Chondrocyte (in vitro differentiated cells): ENCODE measurements at regions not wholly inside any gene's neighbourhood (a gene's known extent, or its start where the extent isn't known, plus 50 kb on each side); places are given as distances from the start of the nearest gene placed in this dataset.

Experiments
- DNase-seq: peaks from one replicate; pipeline ENCODE4 v3.0.0; 2021; ENCODE audit warnings: mixed read lengths, low spot score
- H3K27ac Mint-ChIP-seq: one replicate; pipeline ENCODE4 v1.8.0; 2021; ENCODE audit warnings: mild to moderate bottlenecking, moderate library complexity, mixed read lengths; ENCODE audit not compliant: unreplicated experiment
- H3K27me3 Mint-ChIP-seq: 2 replicates; pipeline ENCODE4 v1.8.0; 2021; ENCODE audit warnings: low read depth, mixed read lengths
- H3K36me3 Mint-ChIP-seq: 2 replicates; pipeline ENCODE4 v1.8.0; 2021; ENCODE audit warnings: low read depth, mixed read lengths
- H3K4me1 Mint-ChIP-seq: 2 replicates; pipeline ENCODE4 v1.8.0; 2021; ENCODE audit warnings: low read depth, mild to moderate bottlenecking, mixed read lengths
- H3K4me3 Mint-ChIP-seq: one replicate; pipeline ENCODE4 v1.8.0; 2021; ENCODE audit warnings: mild to moderate bottlenecking, moderate library complexity, mixed read lengths; ENCODE audit not compliant: unreplicated experiment
- H3K9me3 Mint-ChIP-seq: 2 replicates; pipeline ENCODE4 v1.8.0; 2021; ENCODE audit warnings: low read depth, mixed read lengths
- TF ChIP-seq, protein P1 (sequence below): fragments of 200-600 bp; sonication (generic); IDR thresholded peaks from 2 replicates; pipeline ENCODE4 v1.5.0; 2021; ENCODE audit warnings: antibody characterized with exemption, mild to moderate bottlenecking, moderate library complexity

GRCh38 chr3:161915418-161915750, 418.8 kb downstream of the OTOL1 start:
- no peaks in the 10 kb centered on the region for H3K36me3 Mint-ChIP-seq
- peaks cover 15% of the 10 kb centered on the region for H3K9me3 Mint-ChIP-seq
- TF ChIP-seq, protein P1, sequence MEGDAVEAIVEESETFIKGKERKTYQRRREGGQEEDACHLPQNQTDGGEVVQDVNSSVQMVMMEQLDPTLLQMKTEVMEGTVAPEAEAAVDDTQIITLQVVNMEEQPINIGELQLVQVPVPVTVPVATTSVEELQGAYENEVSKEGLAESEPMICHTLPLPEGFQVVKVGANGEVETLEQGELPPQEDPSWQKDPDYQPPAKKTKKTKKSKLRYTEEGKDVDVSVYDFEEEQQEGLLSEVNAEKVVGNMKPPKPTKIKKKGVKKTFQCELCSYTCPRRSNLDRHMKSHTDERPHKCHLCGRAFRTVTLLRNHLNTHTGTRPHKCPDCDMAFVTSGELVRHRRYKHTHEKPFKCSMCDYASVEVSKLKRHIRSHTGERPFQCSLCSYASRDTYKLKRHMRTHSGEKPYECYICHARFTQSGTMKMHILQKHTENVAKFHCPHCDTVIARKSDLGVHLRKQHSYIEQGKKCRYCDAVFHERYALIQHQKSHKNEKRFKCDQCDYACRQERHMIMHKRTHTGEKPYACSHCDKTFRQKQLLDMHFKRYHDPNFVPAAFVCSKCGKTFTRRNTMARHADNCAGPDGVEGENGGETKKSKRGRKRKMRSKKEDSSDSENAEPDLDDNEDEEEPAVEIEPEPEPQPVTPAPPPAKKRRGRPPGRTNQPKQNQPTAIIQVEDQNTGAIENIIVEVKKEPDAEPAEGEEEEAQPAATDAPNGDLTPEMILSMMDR, result no peak
- H3K27me3 Mint-ChIP-seq, result no peaks in the 10 kb centered on the region
- H3K4me3 Mint-ChIP-seq, result no peak overlapping the region
- peaks cover 15% of the 10 kb centered on the region for H3K4me1 Mint-ChIP-seq
- no peak for DNase-seq
- no peak overlapping the region for H3K27ac Mint-ChIP-seq

DNA sequence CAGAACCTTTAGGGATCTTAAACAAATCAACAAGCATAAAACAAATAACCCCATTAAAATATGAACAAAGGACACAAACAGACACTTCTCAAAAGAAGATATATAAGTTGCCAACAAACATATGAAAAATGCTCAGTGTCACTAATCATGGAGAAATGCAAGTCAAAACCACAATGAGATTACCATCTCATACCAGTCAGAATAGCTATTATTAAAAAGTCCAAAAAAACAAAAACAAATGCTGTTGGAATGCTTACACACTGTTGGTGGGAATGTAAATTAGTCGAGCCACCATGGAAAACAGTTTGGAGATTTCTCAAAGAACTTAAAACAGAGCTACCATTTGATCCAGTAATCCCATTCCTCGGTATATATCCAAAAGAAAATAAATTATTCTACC, 423.6 kb downstream of the OTOL1 start:
- TF ChIP-seq, protein P1, result no peak
- Mint-ChIP-seq H3K4me3 (no peak overlapping the region), H3K36me3 (no peaks in the 10 kb centered on the region), H3K27me3 (no peaks in the 10 kb centered on the region), H3K27ac (no peak overlapping the region), H3K4me1 (no peaks in the 10 kb centered on the region), H3K9me3 (peaks cover 20% of the 10 kb centered on the region)
- DNase-seq, result no peak

GRCh38 chr3:161925749-161926360, 429.2 kb downstream of the OTOL1 start:
- Mint-ChIP-seq H3K27me3 (no peaks in the 10 kb centered on the region), H3K27ac (no peak overlapping the region), H3K4me3 (no peak overlapping the region), H3K36me3 (peaks cover 2% of the 10 kb centered on the region), H3K4me1 (no peaks in the 10 kb centered on the region), H3K9me3 (peaks cover 16% of the 10 kb centered on the region)
- TF ChIP-seq, protein P1, result peak; percentile 64
- DNase-seq, result no peak

DNA sequence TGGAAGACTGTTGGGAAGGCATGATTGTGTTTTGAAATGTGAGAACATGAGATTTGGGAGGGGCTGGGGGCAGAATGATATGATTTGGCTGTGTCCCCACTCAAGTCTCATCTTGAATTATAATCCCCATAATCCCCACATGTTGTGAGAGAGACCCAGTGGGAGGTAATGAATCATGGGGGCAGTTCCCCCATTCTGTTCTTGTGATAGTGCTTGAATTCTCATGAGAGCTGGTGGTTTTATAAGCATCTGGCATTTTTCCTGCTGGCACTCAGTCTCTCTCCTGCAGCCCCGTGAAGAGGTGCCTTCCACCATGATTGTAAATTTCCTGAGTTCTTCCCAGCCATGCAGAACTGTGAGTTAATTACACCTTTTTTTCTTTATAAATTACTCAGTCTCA, 430.5 kb downstream of the OTOL1 start:
- H3K4me1 Mint-ChIP-seq, result no peaks in the 10 kb centered on the region
- peaks cover 20% of the 10 kb centered on the region for H3K9me3 Mint-ChIP-seq
- H3K4me3 Mint-ChIP-seq, result no peak overlapping the region
- H3K27me3 Mint-ChIP-seq, result no peaks in the 10 kb centered on the region
- TF ChIP-seq, protein P1, result no peak
- H3K27ac Mint-ChIP-seq, result no peak overlapping the region
- H3K36me3 Mint-ChIP-seq, result peaks cover 2% of the 10 kb centered on the region
- DNase-seq, result no peak

DNA sequence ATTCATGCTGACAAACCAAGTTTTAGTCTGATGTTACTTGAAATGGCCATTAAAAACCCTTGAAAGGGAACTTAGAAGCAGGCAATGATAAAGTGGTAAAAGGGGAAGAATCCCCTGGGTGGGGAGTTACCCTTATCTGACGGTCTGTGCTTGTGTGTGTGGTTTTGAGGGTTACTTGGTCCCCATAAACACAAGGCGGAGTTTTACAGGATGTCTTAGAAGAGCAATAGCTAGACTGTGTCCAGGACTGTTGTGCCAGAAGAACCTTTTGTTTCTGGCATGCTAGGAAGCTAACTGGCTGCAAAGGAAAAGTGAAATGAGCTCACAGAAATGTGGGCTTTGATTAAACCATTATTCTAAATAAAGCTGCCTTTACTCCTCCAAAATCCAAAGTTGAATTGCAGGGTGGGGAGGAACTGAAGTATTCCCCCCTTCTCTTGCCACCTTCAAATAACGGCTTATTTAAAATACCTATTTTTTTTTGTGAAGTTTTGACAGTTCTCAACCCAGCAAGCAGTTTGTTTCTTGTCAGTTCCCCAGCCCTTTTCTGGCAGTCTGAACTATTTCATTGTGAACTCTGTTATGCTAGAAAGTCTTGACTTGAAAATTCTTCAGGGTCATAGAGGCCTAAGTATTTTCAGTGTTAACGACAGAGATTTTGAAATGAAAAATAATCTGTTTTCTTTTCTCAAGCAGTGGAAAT, 443.5 kb downstream of the OTOL1 start:
- TF ChIP-seq, protein P1, result no peak
- no peak for DNase-seq
- Mint-ChIP-seq H3K9me3 (peaks cover 9% of the 10 kb centered on the region), H3K36me3 (peaks cover 1% of the 10 kb centered on the region), H3K4me1 (no peaks in the 10 kb centered on the region), H3K27ac (no peak overlapping the region), H3K4me3 (no peak overlapping the region), H3K27me3 (no peaks in the 10 kb centered on the region)
